Neural progenitor cell (in vitro differentiated cells): ENCODE measurements at regions not wholly inside any gene's neighbourhood (a gene's known extent, or its start where the extent isn't known, plus 50 kb on each side); places are given as distances from the start of the nearest gene placed in this dataset.

ENCODE experiments used
- CTCF ChIP-seq: fragments of 200-600 bp; sonication (generic); IDR thresholded peaks from 2 replicates; pipeline ENCODE4 v1.5.1; 2017; ENCODE audit warnings: antibody characterized with exemption, mild to moderate bottlenecking
- EZH2phosphoT487 ChIP-seq: fragments of 200-600 bp; sonication (generic); IDR thresholded peaks from 2 replicates; pipeline ENCODE4 v1.6.1; 2017; ENCODE audit warnings: antibody characterized with exemption

- TF ChIP-seq CTCF, result no peak
- TF ChIP-seq EZH2phosphoT487, result no peak
Measured at GRCh38 chr11:37317803-37318202, 719.8 kb upstream of the RAG2 start.
